NCI-H345 treated with DMSO at 0.1 percent for 48 hours (cell line): ENCODE measurements at regions not wholly inside any gene's neighbourhood (a gene's known extent, or its start where the extent isn't known, plus 50 kb on each side); places are given as distances from the start of the nearest gene placed in this dataset.
"Not testable (repeated sequence)": the region's sequence is repeated elsewhere in the genome, so short reads cannot be mapped to it uniquely, and the experiment has no call there.

ENCODE experiments used
- DNase-seq: peaks from one replicate; lab custom pipeline; 2025; ENCODE audit not compliant: unreplicated experiment; lab: John Stamatoyannopoulos, UW

- DNase-seq: peak; percentile 78
Measured at GRCh38 chr5:52010454-52010853, 627.2 kb downstream of the ISL1 start.

DNA sequence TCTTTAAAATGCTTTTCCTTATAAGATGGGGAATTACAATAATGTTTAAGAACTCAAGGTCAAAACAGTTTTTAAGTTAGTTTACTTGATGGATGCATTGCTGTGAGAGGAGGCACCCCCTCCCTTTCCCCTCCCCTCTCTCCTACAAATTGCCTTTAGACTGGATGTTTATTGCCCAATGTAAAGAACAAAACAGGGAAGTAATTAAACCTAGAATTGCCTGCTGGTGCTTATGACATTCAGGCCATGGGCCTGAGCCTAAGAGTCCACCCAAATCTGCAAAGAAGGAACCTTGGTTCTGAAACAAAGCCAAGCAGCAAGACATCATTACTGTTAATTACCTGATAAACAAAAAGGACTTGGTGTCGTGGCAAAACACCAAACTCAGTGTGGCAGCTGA lies 630.3 kb downstream of the ISL1 start:
- peak; percentile 99 for DNase-seq

DNA sequence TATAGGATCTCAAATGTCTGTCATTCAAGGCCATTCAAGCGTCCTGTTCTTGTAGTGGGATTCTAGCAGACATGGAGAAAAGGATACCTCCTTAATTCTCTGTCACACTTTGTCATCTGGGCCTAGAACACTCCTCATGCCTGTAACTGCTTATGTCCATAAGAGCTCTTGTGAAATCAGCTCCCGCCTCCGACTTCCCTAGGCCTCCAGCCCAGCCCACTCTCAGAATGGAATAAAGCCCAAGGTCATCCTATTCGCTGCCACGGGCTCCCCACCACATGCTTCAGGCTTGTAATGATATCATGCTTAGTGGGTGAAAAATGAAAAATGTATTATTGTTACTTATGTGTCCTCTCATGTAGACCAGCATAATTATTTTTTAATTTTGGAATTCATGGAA lies 632.5 kb downstream of the ISL1 start:
- DNase-seq: peak; percentile 55

- no peak for DNase-seq
Measured at GRCh38 chr5:52017567-52017966, 634.3 kb downstream of the ISL1 start.

DNA sequence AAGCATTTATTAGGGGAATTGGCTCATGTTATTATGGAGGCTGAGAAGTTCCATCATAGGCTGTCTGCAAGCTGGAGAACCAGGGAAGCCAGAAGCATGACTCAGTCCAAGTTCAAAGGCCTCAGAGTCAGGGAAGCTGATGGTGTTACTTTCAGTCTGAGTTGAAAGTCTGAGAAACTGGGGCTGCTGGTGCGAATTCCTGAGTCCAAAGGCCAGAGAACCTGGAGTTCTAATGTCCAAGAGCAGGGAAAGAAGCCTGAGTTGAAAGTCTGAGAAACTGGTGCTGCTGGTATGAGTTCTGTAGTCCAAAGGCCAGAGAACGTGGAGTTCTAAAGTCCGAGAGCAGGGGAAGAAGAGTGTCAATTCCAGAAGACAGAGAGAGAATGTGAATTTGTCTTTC lies 641.1 kb downstream of the ISL1 start:
- no peak for DNase-seq

- not testable (repeated sequence) for DNase-seq
Measured at GRCh38 chr5:52029836-52030235, 646.6 kb downstream of the ISL1 start.

GRCh38 chr5:52041842-52042241 lies 658.6 kb downstream of the ISL1 start:
- peak; percentile 16 for DNase-seq

GRCh38 chr5:52043137-52043536 lies 659.9 kb downstream of the ISL1 start:
- no peak for DNase-seq

DNA sequence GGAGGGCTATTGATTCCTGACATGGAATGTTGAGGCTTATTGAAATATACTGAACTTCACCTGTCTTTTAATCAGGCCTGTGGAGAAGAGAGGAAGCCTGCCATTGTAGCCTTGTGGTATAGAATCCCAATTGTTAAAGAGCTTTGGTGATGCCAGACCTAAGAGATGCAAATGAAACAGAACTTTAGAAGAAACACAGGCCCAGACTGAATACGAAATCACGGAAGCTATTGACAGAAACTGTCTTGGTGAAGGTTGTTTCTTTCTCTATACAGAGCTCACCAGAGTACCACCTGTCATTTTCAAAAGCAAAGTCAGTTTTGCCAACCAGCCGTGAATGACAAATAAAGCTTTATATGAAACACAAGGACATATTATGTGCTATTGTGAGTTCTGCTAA lies 660.3 kb downstream of the ISL1 start:
- DNase-seq: peak; percentile 98

DNA sequence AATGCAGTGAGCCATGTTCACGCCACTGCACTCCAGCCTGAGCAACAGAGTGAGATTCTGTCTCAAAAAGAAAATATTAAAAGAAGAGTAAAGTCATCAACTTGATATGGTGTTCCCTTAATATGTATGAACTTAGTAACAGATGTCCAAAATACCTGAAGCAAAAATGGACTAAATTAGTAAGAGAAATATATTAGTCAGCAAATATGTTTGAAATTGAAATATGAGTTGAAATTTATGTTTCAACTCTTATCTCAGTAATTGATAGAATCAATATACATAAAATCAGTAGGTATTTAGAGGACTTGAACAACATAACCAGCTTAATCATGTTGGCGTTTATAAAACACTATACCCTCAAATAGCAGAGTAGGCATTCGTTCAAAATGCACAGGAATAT lies 668.5 kb downstream of the ISL1 start:
- no peak for DNase-seq

GRCh38 chr5:52063186-52063585 lies 679.9 kb downstream of the ISL1 start:
- no peak for DNase-seq

DNA sequence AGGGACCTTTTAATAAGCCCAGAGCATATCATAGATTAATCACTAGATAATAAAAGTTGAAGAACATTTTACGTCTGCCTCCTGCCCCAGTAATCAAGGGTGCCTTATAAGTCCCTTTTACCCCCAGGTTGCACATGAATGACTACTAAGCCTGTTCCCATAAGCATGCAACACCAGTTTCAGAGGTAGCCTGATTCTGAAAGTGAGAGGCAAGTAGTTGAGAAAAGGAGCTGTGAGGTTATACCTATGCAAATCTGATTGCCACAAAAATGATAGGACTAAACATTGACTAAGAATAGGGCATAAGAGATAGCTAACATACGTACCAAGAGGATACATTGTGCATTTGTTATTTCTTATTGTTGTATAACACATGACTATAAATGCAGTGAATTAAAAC lies 681.9 kb downstream of the ISL1 start:
- no peak for DNase-seq

DNA sequence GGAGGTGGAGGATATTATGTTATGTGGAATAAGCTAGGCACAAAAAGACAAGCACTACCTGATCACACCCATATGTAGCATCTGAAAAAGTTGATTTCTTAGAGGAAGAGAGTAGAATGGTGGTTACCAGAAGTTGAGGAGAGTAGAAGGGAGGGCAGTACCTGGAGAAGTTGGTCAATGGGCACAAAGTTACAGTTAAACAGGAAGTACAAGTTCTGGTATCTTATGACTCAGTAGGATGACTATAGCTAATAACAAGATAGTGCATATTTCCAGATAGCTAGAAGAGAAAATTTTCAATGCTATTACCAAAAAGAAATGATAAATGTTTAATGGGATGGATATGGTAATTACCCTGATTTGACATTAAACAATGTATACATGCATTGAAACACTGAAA lies 686.7 kb downstream of the ISL1 start:
- no peak for DNase-seq

- DNase-seq: no peak
Measured at GRCh38 chr5:52073993-52074689, 690.9 kb downstream of the ISL1 start.

- DNase-seq: no peak
Measured at GRCh38 chr5:52077941-52078815, 694.9 kb downstream of the ISL1 start.

DNA sequence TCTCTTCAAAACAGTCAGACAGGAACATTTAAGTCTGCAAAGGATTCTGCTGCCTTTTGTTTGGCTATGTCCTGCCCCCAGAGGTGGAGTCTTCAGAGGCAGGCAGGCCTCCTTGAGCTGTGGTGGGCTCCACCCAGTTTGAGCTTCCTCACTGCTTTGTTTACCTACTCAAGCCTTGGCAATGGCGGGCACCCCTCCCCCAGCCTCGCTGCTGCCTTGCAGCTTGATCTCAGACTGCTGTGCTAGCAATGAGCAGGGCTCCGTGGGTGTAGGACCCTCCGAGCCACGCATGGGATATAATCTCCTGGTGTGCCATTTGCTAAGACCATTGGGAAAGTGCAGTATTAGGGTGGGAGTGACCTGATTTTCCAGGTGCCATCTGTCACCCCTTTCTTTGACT lies 685.4 kb upstream of the ITGA1 start:
- not testable (repeated sequence) for DNase-seq

DNA sequence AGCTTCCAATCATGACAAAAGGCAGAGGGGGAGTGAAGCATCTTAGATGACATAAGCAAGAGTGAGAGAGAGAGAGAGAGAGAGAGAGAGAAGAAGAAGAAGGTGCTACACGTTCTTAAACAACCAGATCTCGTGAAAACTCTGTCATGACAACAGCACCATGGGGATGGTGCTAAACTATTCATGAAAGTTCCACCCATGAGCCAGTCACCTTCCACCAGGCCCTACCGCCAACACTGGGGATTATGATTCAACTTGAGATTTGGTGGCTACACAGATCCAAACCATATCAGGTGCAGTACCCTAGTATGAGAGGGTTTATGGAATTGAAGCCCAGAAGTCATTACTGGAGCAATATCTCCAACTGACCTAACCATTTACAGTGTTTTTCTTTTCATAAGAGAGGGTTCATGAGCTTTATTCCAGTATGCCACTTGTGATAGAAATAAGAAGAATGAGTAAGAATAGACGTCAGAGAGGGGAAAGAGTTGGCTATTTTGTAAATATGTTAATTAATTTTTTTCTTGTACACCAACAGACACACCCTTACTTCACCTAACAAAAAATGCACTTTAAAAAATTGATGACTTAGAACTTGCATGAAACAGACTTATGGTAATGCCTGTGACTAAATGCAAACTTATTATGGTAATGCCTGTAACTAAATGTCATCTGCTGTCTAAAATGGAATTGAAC lies 680.4 kb upstream of the ITGA1 start:
- no peak for DNase-seq

GRCh38 chr5:52119768-52120167 lies 667.9 kb upstream of the ITGA1 start:
- no peak for DNase-seq

DNA sequence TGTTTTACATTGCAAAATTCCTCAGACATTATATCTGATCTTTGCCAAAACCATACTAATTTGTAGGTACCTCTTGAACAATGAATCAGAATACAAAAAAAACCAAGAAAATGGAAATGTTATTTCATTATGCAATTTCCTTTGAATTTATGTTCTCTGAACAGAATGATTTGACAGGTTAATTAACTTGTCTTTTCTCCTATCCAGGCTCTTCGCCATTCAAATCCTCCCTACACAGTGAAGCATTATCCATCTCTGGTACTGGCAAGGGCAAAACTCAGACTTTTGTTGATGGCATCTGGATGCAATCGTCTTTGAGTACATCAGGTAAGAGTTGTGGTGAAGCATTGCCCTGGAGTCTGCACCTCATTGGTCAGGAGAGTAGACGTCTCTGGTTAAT lies 655.7 kb upstream of the ITGA1 start:
- no peak for DNase-seq

GRCh38 chr5:52134013-52134650 lies 653.6 kb upstream of the ITGA1 start:
- DNase-seq: no peak

- no peak for DNase-seq
Measured at GRCh38 chr5:52139888-52140615, 647.7 kb upstream of the ITGA1 start.
